AG20443 (cell line): ENCODE measurements at regions not wholly inside any gene's neighbourhood (a gene's known extent, or its start where the extent isn't known, plus 50 kb on each side); places are given as distances from the start of the nearest gene placed in this dataset.

Source experiments
- DNase-seq: peaks from one replicate; pipeline ENCODE4 v3.0.0; 2012; ENCODE audit warnings: low spot score, mixed read lengths

DNA sequence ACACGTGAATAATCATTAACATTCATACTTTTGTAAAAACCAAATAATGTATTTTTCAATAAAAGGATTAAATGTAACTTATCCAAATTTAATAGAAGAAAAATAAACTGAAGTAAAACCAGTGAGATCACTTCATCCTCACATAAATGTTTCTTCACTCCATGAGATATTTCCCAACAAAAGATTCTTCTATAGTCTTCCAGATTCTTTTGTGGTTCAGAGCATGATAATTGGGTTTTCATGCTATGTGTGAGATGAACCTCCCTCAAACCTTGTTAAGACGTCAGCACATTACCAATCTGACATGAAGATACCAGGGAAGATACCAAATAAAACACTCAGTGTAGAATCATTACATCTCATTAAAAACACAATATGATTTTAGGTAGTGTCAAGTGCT, 62.9 kb upstream of the OXGR1 start:
- no peak for DNase-seq

GRCh38 chr13:97058391-97058790, 64.1 kb upstream of the OXGR1 start:
- no peak for DNase-seq

- DNase-seq = peak; percentile 18
Observed at GRCh38 chr13:97058926-97059325, 64.7 kb upstream of the OXGR1 start.

DNA sequence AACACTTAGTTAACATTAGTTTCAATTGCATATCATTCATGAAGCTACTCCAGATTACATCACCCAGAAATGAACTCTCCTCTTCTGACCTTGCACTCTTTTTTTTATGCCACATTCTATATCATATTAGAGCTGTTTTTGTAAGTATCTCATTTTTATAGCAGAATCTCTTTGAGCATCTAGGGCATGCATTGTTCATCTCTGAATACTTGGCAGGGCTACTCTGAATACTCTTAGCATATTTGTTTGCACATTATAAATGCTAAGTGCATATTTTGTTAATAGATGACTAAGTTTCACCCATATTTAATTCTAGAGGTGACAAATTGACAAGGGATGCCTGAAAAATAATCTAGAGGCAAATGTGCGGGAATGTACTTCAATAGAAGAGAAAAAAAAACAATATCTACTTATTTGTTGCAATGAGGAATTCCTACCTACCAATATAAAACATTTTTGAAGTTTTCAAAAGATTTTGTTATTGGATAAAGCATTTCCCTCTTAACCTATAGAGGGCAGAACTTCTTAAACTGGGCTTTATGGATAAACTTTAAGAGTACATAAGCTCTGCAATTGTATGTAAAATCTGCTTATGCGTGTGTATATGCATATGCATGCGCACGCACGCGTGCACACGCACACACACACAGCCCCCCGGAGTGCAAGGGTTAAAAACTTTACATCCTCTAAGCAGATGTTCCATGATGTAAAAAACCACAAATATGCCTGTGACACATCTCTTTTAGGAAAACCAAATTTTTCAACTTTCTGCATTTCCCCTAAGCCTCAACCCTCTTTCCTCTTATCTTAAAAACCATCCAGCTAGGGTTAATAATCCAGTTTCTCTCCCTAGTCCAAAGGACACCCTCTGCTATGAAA, 73.0 kb upstream of the OXGR1 start:
- DNase-seq = no peak

GRCh38 chr13:97068151-97068550, 73.9 kb upstream of the OXGR1 start:
- no peak for DNase-seq

DNA sequence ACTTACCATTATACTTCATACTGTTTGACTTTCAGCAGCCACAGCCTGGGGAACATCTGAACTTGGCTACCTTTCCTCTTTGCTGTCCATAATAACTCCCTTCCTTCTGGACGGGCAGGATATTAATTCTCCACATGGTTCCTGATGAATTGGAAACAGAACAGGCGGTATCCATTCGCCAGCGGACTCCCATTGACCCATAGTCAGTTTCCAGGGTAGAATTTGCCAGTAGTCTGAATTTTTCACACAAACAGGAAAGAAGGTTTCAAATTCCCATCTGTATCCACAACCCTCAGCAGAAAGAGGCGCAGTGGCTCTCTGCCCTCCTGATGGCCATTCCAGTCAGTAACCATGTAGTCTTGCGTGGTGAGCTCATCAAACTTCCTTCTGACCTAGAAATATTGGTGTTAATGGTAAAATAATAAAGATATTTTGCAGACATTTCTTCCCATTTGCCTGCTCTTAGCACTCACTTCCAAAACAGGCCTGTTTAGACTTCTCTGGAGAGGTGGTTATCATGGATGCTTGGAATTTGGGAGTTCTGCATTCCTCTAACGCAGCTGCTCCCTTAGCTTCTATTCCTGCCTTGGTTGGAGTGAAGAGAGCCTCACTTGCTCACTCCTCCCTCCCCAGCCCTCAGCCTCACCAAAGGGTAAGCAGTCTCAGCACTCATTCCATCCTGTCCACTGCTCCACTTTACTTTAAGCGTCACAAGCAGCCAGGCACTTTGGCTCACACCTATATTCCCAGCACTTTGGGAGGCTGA, 75.0 kb upstream of the OXGR1 start:
- DNase-seq = no peak

- DNase-seq = no peak
Observed at GRCh38 chr13:97072297-97072696, 78.0 kb upstream of the OXGR1 start.

- DNase-seq = no peak
Observed at GRCh38 chr13:97074618-97075017, 80.3 kb upstream of the OXGR1 start.

DNA sequence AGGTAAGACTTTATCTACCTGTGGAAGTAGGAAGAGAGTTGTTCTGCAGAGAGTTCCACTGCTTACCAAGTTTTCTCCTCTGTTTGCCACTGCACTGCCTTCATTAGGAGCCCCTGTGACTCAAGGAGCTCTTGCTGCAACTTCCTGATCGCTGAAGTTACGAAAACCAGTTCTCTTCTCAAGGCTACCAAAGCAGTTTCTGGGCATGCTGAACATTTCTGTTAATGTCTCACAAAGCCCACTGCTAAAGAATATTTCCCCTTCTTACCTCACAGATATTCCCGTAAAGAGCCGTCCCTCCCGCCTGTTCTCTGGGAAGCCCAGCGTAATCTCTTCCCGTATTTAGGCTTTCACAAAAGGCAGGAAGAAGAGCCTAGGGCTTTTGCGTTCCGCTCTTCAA, 82.6 kb upstream of the OXGR1 start:
- no peak for DNase-seq

DNA sequence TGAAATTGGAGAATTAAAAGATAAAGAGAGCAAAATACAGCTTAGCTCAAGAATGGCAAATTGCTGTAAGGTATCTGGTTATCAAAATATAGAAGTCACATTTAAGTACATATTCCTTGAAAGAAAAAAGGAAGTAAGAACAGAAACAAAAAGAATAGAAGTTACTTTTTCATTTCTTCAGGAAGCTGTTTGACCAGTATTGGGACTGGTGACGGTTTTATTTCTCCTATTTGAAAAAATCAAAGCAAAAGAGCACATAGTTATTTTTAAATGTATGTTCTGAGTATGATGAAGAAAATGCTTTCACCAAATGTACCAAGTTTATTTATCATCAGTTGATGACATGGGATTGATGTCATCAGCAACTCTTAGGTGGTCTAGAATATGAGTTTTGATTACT, 83.1 kb upstream of the OXGR1 start:
- no peak for DNase-seq

DNA sequence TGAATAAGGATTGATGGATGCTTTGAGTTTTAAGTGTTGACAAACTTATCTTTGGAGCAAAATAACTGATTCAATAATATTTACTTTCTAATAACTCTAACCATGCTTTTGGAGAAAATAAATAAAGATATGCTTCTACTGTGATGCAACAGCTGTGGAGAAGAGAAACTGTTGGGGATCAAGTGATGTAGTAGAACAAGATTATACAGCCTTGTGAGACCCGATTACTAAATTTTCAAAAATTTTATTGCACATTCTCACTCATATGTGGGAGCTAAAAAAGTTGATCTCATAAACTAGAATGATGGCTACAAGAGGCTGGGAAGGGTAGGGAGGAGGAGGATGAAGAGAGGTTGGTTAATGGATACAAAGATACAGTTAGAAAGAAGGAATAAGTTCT, 85.5 kb upstream of the OXGR1 start:
- no peak for DNase-seq

GRCh38 chr13:97082461-97083207, 88.4 kb upstream of the OXGR1 start:
- no peak for DNase-seq

GRCh38 chr13:97091196-97091595, 96.9 kb upstream of the OXGR1 start:
- no peak for DNase-seq

GRCh38 chr13:97100821-97101220, 106.5 kb upstream of the OXGR1 start:
- DNase-seq = no peak

DNA sequence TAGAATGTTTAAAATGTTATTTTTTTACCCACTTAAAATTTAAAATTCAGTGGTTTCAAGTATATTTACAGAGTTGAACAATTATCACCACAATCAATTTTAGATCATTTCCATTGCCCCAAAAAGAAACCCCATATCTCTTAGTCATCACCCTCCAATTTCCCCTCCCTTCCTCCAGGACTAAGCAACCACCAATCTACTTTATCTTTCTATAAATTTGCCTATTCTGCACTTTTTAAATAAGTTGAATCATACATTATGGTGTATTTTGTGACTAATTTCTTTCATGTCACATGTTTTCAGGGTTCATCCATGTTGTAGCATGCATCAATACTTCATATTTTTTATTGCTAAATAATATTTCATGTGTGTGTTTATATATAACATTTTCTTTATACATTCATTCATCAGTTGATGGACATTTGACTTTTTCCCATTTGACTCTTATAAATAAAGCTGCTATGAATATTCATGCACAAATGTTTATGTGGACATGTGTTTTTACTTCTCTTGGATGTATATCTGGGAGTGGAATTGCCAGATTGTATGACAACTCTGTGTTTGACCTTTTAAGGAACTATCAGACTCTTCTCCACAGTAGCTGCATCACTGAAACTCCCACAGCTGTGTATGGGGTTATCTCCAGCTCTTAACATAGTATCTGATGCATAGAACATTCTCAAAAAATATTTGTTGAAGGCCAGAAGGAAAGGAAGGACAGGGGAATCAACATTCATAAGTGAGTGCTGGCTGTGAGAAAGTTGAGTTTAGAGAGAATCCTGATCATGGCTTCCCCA, 107.8 kb upstream of the OXGR1 start:
- DNase-seq = no peak

- DNase-seq = no peak
Observed at GRCh38 chr13:97106323-97106722, 112.0 kb upstream of the OXGR1 start.

DNA sequence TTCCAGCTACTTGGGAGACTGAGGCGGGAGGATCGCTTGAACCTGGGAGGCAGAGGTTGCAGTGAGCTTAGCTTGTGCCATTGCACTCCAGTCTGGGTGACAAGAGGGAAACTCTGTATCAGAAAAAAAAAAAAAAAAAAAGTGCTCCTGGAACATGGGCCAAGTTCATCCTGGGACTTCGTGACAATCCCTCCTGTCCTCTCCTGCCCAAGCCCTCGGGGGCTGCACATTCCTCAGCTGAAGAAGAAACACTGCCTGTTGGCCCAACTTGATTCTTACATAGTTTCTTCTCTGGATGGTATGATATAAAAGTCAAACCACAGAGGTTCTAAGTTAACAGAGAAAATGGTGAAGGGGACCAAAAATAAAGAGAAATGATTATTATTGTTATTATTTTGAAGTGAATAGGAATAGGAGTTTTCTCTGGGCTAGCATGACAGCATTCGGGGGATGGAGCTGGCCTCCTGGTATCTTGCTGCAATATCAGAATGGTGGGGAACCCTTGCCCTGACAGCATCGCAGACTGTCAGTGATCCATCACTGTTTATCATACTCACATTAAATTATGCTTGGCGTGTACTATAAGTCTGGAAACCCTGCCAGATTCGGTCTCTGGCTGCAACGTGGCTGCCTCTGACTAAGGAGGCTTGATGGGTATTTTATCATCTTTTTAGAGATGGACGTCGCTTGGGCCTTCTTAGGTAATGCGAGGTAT, 113.7 kb upstream of the OXGR1 start:
- DNase-seq = no peak

- no peak for DNase-seq
Observed at GRCh38 chr13:97108530-97108900, 113.6 kb upstream of the MBNL2 start.

DNA sequence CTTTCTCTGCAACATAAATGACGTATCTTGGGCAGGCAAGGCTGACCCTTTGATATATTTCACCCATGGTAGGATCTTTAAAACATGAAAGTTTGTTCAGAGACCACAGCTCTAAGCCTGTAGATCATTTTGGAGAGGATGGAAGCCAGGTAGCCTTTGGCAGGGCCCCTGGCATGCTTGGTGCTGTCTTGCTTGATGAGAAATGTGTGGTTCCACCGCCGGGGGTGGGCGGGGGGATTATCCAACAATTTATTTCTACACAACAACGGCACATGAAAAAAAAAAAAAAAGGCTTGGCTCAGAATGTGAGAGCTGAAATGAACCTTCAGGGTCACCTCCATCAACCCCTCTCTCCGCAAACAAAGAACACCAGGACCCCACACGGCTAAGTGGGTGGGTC, 112.9 kb upstream of the MBNL2 start:
- no peak for DNase-seq

DNA sequence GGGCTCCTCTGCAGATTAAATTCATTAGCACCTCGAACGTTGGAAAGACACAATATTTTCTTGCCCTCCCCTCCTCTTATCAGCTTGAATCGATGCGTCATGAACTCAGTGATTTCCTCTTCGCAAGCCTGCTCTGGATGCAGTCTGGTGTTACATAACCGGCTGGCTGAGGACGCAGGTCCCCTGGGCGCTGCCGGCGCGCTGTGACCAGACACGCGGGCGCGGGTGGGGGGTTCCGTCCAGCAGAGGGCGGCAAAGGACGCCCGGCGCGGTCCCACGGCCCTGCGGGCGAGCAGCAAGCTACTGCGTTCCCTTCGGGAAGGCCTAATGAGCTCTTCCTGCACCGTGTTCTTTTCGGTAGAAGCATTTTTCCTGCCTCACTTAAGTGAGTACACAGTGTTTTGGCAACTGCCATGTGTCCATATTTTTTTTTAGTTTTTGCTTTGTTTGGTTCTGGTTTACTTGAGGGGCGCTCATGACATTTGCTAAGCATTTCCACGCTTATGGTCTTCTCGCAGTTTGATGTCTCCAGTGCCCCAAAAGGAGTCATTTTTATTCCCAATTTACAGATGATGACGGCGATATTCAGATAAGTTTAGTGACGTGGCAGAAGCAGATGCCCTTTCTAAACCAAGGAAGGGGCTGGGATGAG, 112.2 kb upstream of the MBNL2 start:
- DNase-seq = peak; percentile 97

GRCh38 chr13:97110936-97111335, 111.2 kb upstream of the MBNL2 start:
- DNase-seq = no peak
